ENCODE measurements at regions not wholly inside any gene's neighbourhood (a gene's known extent, or its start where the extent isn't known, plus 50 kb on each side); places are given as distances from the start of the nearest gene placed in this dataset.
"Not testable (repeated sequence)": the region's sequence is repeated elsewhere in the genome, so short reads cannot be mapped to it uniquely, and the experiment has no call there.

DNA sequence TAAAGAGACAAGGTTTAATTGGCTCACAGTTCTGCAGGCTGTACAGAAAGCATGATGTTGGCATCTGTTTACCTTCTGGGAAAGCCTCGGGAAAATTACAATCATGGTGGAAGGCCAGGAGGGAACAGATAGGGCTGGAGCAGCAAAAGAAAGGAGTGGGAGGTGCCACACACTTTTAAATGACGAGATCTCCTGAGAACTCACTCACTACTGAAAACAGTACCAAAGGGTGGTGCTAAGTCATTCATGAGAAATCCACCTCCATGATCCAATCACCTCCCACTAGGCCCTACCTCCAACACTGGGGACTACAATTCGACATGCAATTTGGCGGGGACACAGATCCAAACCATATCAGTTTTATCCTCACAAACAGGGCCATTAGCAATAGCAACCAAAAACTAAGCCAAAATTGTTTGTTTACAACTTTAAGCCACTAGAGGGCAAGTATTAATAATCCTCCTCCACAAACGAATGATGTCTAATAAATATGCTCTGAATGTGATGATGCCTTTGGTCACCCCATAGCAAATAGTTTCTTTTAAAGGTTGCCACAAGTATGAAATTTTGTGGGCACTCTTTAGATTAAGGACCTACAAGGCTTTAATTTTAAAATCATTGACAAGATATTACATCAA, 129.2 kb upstream of the NRBF2 start:
- DNase-seq (ENCODE audit: low read depth, low spot score), result no peak

DNA sequence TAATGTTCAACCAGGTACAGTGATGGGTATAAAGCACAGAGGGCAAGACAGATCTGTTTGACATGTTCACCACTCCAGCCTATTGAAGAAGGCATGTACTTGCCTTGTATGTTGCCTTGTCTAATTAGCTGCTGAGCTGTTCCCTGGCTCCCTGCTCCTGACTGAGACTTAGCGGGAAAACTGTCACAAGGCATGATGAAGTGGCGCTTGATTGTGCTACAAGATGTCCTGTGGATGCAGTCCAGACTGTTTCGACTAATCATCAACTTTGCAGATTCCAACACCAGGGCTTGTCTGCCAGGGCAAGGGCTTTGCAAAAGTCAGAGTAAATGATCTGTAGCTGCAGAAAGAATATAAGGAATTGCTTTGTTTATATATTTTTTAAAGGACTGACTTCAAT, 136.2 kb upstream of the NRBF2 start:
- DNase-seq (ENCODE audit: low read depth, low spot score), result no peak

DNA sequence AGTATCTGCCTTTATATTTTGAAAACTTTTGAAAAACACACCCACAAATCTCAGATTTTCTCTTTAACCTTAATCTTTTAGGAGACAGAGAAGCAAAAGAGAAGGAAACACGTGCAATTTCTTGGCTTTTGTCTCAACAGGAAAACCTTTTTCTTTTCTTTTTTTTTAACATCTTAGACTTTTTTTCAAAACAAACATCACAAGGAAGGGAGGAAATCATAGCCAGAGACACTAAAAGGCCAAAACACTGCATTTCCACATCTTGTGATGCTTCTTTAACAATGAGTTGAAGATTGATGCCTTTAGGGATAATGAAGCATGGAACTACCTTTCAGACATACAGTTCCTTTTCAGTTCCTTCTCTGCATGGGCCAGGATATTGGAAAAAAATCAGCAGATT, 136.6 kb upstream of the NRBF2 start:
- no peak for DNase-seq (ENCODE audit: low read depth, low spot score)

DNA sequence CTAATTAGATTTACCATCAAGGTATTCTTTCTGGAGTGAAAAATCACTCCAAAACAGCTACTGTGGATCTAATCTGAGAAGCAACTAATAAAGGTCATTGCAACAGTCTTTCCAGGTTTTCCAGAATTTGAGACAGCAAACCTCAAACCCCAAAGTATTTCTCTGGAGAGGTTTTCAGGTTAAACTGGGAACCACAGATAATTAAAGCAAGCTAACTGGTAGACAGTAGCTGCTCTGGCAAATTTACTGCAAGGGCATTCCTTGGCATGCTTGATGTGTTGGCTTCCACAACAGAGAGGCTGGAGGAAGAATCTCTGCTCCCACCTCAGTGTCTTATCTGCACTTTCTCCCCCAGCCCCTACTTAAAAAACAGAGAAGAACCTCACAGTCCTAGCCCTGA, 140.0 kb upstream of the NRBF2 start:
- no peak for DNase-seq (ENCODE audit: low read depth, low spot score)

DNA sequence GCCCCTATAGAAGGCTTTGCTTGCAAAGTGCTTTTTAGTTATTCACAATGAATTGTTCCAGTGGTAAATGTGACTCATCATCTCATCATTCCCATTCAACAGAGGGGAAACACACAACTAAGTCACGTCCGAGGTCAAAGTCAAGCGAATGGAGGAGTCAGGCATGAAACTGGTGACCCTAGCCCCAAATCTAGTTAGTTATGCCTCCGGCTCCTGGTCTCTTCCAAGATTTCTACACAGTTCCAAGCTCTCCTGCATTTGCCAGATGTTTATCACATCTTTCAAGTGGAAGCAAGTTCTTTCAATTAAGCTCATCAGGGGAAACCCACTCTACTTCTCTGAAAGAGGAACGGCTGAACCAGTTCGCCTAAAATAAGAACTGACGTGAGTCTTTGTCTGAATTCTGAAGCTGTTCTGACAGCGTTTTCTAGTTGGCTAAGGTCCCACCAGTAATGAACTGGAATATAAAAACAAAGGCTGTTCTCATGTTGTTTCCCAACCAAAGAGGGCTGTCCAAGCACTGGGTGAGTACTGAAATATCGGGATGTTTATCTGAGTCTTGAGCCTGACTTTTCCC, 140.9 kb upstream of the NRBF2 start:
- DNase-seq (ENCODE audit: low read depth, low spot score), result peak; percentile 24

DNA sequence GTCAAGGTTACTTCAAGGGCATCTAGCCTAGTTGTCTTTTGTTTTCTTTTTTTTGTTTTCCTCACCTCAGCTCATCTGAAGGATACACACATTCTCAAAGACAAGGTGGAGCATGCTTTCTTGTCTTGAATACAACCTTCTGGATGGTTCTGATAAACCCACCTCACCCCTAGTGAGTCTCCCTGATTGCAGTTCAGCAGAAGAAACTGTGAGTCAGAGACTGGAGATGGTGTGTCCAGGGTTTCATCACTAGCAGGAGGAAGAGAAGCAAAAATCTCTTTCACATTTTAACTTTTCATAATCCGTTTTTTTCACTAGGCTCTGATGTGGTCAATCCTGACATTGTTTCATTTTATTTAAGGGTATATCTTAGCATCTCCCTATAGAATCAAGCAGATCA, 143.0 kb upstream of the NRBF2 start:
- no peak for DNase-seq (ENCODE audit: low read depth, low spot score)

DNA sequence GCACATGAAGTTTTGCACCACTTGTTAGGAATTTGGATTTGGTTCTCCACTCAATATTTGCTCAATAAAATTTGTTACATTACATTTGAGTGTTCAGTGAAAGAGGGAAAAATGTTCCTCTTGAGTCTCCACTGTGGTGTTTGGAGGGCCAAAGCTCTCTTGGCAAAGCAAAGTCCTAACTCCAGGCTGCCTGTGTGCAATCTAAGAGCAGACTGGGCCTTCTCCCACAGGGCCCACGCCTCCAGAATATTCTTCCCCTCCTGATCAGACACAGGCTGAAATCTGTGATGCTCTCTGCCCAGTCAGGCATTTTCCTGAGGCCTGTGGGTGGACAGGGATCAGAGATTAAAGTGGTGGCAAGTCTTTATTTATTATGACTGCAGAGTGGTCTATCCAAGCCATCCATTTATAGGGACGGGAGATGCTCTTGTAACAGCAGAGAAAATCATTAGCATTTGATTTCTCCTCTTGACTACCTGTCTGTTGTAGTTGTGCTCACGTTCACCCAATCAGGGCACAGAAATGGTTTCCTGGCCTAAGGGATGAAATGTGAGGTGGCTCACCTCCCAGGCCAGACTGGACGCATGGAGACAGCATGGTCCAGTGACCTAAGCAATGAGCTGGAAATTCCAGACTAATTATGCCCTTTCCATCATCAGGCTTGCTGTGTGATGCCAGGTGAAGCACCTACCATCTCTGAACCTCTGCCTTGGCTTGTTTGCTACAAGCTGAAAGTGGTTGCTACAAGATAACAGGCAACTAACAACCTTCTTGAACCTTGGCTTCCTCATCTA, 147.1 kb upstream of the NRBF2 start:
- DNase-seq (ENCODE audit: low read depth, low spot score), result no peak

DNA sequence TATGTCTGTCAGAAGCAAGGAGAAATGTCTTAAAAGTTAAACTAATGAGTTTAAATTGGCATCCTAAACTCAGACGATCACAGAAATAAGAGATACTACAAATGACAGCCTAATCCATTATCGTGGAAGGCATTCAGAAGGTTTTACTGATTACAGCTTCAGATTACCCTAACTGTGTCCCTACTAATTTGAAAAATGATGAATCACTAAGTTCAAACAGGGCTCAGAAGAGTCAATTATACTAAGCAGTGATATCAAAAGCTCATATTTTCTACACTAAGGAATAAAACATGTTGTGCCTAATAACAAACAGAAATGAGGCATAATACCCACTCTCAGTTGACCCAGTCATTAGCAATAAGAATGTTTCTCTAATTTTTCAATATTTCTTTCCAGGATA, 152.0 kb upstream of the NRBF2 start:
- DNase-seq (ENCODE audit: low read depth, low spot score), result no peak

DNA sequence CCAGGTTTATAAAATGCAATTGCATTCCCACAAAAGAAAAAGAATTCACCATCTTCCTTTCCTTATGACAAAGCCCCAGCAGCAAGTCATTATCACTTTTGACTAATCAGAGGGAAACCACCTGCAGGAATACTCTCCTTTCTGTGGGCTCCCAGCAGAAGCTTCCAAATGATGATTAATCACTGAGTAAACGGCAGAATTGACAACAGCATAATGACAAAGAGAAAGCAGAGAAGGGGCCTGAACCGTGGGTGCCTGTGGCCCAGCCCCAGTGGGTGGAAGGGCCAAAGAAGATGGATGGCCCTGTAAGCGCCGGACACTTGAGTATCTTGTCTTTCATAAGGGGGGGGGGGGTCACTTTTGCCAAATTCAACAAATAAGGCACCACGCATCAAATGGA, 152.4 kb upstream of the NRBF2 start:
- no peak for DNase-seq (ENCODE audit: low read depth, low spot score)

DNA sequence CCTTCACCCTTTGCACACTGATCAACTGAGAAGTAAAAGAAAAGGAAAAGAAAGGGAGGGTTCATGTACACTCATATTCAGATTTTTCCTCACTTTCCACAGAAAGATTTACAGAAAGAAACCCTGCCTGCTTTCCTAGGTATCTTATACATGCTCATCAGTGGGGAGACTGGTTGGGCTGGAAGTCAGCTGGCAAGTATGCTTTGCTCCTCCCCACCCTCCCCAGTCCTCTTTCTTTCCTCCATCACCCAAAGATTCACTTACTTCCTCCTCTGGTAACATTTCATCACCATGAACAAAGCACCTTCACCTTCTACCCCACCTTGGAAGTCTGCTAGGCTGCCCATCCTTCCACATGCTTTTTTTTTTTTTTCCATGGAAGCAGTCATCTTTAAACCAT, 153.2 kb upstream of the NRBF2 start:
- no peak for DNase-seq (ENCODE audit: low read depth, low spot score)

DNA sequence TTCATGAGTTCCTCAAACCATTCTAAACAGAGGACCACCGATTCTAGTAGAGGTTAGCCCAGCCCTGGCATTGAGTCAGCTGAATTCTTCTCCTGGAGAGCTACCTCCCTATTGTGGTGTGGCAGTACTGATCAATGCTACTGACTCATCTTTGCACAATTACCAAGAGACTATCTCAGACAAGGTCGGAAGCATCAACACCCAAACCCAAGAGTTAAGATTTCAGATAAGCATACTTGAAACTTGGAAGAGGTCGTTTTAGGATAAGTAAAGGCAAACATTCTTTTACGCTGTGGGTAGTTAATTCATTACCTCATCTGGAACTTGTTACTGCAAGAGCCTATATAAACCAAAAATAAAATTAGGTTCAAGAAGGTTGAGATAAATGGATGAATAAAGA, 154.6 kb upstream of the NRBF2 start:
- no peak for DNase-seq (ENCODE audit: low read depth, low spot score)

DNA sequence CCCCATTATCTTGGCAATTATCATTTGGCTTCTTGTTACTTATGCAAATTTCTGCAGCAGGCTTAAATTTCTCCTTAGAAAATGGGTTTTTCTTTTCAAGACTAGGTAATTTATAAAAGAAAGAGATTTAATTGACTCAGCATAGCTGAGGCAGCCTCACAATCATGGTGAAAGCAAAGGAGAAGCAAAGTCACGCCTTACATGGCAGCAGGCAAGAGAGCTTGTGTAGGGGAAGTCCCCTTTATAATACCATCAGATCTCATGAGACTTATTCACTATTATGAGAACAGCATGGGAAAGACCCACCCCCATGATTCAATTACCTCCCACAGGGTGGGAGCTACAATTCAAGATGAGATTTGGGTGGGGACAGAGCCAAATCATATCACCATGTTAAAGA, 158.3 kb upstream of the NRBF2 start:
- not testable (repeated sequence) for DNase-seq (ENCODE audit: low read depth, low spot score)

DNA sequence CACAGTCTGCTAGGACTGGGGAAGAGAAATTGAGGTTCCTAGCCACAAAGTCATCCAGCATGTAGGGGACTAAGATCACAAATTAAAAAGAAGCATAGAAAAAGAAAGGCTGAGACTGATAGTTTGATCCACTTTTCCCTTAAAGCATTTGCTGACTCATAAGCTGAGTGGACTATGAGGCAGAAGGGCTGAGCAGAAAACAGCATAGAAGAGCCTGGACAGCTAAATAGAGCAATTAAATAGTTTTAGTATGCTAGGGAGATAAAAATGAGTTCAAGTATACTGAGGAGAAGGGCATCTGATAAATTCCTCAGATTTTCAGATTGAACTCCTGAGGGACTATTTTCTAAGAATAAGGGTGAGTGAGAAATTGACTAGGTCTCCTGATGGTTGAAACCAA, 155.9 kb upstream of the EGR2 start:
- no peak for DNase-seq (ENCODE audit: low read depth, low spot score)

DNA sequence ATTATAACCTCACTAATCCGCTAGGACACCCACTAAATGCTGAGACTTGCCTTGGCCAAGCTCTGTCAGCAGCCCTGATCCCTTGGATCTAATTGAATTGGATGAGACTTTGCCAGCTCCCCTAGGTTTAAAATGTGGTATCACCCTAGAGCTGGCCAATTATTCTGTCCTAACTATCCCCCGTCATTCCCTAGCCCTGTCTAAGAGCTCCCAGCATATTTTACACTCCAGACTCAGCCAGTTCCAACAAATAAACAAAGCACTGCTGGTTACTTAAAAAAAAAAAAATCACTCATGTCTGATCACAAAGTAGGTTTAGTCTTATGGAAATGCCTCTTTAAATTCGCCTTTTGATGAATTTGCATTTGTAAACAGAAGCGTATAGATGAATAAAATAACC, 147.9 kb upstream of the EGR2 start:
- no peak for DNase-seq (ENCODE audit: low read depth, low spot score)

DNA sequence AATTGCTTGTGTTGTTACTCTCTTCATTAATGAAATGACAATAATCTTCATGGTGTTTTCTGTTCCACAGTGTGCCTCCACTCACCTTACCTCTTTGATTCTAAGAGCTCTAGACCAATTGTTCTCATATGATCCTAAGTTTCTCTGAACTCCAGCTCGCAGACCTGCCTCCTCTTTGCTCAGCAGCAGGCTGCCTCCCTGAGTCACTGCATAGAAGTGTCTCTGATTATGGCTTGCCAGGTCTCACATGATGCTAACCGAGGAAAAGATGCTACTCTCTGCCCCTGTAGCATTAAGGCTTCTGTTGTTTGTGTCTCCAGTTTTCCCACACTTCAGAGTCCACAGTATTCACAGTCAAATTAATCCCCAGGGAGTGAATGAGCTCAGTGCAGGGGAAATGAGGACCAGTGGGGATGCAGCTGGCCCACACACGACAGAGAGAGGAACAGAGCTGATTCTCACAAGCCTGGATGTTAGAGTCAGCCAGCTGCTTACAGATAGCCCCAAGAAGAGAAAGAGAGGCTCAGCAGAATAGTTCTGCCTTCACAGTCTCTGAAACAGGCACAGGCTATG, 145.9 kb upstream of the EGR2 start:
- DNase-seq (ENCODE audit: low read depth, low spot score), result no peak

DNA sequence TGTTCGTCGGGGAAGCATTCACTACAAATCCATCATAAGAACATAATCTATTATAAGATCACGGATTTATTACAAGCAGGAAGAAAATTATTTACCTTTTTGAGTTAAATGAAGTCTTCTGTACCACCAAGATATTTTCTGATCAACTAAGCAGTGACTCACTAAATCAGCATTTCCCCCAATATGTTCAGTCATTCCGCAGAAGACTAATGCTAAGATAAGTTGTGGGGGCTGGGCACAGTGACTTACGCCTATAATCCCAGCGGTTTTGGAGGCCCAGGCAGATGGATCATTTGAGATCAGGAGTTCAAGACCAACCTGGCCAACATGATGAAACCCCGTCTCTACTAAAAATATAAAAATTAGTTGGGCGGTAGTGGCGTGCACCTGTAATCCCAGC, 144.2 kb upstream of the EGR2 start:
- DNase-seq (ENCODE audit: low read depth, low spot score), result no peak

DNA sequence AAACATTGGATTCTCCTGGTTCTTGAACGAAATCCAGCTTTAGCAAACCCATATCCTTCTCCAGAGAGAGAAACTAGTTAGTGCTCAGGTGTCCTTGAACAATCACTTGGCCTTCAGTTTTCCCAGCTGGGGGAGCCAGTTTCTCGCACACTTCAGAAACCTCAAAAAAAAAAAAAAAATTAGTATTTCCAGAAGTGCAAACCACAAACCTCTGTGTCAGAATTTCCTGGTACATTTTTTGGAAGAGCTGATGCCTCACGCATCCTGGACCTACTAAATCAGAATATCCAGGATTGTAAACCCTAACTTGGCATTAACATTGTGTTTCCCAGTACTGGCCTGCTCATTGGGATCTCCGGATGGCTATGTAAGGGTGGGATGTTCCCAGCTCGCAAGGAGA, 143.4 kb upstream of the EGR2 start:
- no peak for DNase-seq (ENCODE audit: low read depth, low spot score)

DNA sequence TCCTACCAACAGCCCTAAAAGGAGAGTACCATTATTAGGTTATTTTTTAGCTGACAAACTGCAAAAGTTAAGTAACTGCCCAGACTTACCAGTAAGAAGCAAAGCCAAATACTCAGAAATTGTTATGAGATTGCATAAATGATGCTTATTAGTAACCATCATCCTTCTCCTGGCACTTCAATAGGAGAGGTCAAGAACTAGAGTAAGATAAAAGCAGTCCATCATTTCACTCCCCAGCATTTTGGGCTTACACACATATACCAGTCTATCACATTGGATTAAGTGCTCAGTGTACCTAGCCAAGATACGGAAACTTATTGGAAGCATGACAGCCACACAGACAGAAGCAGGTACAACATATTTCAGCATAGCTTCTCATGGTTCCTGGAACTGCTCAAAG, 142.8 kb upstream of the EGR2 start:
- no peak for DNase-seq (ENCODE audit: low read depth, low spot score)

DNA sequence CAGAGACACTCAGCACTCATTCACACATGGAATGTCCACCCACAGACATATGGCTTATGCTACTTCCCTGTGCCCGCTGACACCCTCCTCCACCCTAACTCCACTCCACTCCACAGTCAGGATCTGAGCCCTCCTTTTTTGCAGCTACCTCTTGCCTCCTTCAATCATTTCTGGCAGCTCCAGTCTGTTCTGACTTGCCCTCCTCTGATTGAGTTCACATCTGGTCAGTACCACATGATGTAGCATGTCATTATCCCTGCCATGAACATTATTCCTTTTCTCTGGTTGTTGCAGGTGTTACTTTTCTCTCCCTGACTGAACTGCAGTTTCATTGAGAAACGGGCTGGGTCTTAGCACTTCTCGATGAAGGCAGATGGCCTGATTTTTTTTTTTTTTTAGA, 130.1 kb upstream of the EGR2 start:
- no peak for DNase-seq (ENCODE audit: low read depth, low spot score)

DNA sequence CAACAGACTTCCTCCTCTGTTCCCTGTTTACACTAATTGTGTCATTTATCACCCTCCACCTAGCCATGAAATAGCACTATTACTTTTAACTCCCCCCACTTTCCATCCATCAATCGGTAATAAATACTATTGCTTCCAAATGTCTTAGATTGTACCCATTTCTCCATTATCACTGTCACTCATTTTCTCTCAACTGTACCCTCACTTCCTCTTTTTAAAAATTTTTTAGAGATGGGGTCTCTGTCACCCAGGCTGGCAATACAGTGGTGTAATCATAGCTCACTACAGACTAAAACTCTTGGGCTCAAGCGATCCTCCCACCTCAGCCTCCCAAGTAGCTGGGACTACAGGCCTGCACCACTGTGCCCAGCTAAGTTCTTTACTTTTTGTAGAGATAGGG, 123.5 kb upstream of the EGR2 start:
- no peak for DNase-seq (ENCODE audit: low read depth, low spot score)

DNA sequence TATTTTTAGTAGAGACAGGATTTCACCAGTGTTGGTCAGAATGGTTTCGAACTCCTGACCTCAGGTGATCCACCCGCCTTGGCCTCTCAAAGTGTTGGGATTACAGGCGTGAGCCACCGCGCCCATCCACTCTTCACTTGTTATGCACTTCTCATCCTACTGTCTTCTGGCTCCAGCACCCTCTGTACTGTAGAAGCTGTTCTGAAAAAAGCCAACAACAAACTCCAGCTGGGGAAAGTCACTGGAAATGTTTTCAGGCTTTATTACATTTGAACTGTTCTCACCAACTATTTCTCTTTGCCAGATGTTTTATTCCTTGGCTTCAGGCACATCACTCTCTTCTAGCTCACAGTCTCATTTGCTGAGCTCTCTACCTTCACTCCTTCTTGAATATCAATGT, 122.5 kb upstream of the EGR2 start:
- no peak for DNase-seq (ENCODE audit: low read depth, low spot score)

DNA sequence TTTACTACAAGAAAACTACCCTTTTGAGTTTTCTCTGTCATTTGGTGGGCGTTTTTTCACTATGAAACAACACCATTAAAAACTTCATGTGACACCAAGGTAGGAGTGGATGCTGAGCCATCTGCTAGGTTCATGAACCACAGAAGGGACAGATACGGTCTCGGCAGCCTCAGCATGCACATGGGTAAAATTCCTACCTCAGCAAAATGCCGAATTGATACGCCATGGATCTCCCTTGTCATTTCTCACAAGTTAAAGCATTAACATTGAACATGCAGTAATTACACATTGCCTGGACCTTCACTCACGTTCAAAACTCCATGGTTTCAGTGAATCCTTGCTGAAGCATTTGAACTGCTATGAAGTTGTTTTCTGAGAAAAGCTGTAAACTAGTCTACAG, 121.5 kb upstream of the EGR2 start:
- DNase-seq (ENCODE audit: low read depth, low spot score), result no peak

DNA sequence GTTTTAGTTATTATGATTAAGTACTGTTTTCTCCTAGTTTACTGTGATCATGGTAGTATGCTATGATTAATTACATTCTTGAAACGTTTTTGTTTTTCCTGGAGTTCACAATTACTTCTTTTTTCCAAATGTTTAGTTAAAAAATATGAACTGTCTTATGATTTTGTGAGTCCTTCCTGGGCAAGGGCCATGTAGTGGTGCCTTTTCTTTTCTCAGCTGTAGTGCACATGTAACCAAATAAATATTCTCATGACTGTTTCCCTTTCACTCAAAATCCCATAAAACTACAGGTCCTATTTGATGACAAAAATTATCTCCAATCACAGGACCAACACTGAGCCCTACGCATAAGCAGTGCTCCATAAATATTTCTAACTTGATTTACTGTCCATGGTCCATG, 118.9 kb upstream of the EGR2 start:
- DNase-seq (ENCODE audit: low read depth, low spot score), result no peak
